ENCODE measurements at regions not wholly inside any gene's neighbourhood (a gene's known extent, or its start where the extent isn't known, plus 50 kb on each side); places are given as distances from the start of the nearest gene placed in this dataset.
"Not testable (repeated sequence)": the region's sequence is repeated elsewhere in the genome, so short reads cannot be mapped to it uniquely, and the experiment has no call there.

DNA sequence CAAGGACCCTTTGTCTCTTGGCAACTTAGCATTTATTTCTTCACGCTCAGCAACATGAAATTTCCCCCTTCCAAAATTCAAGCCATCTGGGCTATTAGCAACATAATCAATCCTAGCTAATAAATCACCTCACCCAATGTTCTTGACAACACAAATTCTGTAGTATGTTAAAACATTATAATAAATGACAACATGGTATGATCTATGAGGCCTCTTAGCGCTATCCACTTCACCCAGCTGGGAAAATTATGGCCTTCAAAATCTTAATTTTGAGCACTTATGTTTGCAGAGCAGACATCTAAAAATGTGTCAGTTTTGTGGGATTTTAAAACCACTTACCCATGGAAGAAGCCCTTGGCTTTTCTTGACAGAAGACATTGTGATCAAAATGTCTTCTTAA, 181.9 kb downstream of the HDGFL1 start:
- DNase-seq = no peak

DNA sequence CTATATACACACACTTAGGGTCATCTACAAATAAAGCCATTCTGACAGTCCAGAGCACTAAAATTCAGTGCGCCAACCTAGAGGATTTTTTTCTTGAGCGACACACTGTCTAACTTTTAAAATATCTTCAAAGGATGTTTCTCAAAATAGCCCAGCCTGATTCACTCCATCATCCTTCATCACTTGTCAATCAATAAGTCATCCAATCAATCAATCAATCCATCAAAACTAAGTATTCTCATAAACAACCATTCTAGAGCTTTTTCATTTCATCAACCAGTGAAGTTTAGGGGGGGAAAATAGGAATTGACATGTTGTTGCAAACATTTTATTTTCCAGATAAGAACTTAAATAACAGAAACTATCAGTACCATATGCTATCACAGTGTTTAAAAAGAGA, 183.2 kb downstream of the HDGFL1 start:
- DNase-seq = no peak

DNA sequence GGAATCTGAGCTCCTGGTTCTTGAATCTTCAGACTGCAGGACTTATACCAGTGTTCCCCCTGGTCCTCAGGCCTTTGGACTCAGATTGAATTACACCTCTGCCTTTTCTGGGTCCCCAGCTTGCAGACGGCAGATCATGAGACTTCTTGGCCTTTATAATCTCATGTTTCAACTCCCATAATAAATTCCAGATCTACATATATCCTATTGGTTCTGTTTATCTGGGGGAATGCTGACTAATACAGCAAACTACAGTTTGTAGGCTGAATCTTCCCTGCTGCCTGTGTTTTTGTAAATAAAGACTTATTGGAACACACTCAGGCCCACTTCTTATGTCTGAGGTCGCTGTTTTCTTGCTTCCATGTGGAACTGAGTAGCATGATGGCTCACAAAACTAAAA, 184.7 kb downstream of the HDGFL1 start:
- DNase-seq = no peak

- DNase-seq = no peak
Observed at GRCh38 chr6:22755605-22756004, 186.2 kb downstream of the HDGFL1 start.

DNA sequence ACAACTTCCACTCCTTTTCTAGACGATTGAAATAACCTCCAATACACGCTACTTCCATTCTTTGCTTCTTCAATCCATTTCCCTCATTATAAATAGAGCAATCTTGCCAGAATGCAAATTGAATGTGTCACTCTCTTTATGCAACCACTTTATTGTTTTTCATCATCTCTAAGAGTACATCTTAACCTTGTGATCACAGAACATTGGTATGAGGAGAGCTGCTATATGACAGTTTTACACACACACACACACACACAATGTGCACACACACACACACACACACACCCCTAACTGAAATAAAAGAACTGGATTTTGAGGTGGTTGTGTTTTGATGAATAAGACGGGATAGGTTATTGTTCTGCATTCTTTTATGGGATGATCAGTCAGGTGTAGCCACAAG, 187.0 kb downstream of the HDGFL1 start:
- DNase-seq = no peak

- DNase-seq = no peak
Observed at GRCh38 chr6:22764496-22764895, 195.1 kb downstream of the HDGFL1 start.

- no peak for DNase-seq
Observed at GRCh38 chr6:22765015-22765414, 195.6 kb downstream of the HDGFL1 start.

- DNase-seq = no peak
Observed at GRCh38 chr6:22766979-22767378, 197.6 kb downstream of the HDGFL1 start.

- DNase-seq = no peak
Observed at GRCh38 chr6:22770054-22770453, 200.7 kb downstream of the HDGFL1 start.

- DNase-seq = no peak
Observed at GRCh38 chr6:22774129-22774528, 204.8 kb downstream of the HDGFL1 start.

DNA sequence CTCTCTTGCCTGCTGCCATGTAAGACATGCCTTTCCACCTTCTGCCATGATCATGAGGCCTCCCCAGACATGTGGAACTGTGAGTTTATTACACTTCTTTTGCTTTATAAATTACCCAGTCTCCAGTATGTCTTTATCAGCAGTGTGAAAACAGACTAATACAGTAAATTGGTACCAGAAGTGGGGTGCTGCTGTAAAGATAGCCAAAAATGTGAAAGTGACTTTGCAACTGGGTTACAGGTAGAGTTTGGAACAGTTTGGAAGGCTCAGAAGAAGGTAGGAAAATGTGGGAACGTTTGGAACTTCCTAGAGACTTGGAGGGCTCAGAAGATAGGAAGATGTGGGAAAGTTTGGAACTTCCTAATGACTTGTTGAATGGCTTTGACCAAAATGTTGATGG, 209.1 kb downstream of the HDGFL1 start:
- not testable (repeated sequence) for DNase-seq

DNA sequence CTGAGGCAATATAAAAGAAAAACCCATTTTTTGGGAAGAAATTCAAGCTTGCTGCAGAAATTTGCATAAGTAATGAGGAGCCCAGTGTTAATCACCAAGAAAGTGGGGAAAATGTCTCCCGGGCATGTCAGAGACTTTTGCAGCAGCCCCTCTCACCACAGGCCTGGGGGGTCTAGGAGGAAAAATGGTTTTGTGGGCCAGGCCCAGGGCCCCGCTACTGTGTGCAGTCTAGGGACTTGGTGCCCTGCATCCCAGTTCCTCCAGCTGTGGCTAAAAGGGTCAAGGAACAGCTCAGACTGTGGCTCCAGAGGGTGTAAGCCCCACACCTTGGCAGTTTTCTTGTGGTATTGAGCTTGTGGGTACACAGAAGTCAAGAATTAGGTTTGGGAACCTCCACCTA, 209.7 kb downstream of the HDGFL1 start:
- DNase-seq = no peak

GRCh38 chr6:22783931-22784330, 214.6 kb downstream of the HDGFL1 start:
- no peak for DNase-seq

- no peak for DNase-seq
Observed at GRCh38 chr6:22784601-22785410, 215.4 kb downstream of the HDGFL1 start.

GRCh38 chr6:22788038-22788437, 218.7 kb downstream of the HDGFL1 start:
- DNase-seq = no peak

DNA sequence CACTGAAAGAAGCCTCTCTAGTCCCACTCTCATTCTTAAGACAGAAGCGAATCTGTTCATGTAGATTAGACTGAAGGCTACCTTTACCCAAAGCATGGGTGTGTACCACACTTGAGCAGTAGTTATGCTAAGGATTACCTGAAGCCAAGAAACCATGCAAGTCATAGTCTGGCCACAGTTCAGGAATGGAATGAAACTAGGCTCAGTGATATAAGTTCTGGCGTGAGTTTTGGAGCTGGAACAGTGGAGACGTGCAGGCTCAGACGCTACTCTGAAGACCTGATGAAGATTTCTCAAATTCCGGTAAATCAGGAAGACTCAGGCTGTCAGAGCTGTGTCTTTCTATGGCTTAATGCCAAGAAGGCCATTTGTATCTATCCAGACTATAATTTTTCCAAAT, 219.9 kb downstream of the HDGFL1 start:
- no peak for DNase-seq

DNA sequence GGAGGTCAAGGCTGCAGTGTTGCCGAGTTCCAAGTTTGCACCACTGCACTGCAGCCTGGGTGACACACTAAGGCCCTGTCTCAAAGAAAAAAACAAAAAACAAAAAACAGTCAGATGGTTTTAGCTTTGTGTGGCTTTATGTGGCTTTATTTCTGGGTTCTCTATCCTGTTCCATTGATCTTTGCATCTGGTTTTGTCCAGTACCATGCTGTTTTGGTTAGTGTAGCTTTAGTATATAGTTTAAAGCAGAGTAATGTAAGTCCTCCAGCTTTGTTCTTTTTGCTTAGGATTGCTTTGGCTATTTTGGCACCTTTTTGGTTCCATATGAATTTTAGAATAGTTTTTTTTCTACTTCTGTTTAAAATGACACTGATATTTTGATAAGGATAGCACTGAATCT, 225.5 kb downstream of the HDGFL1 start:
- no peak for DNase-seq

- no peak for DNase-seq
Observed at GRCh38 chr6:22800451-22800850, 231.1 kb downstream of the HDGFL1 start.

- DNase-seq = no peak
Observed at GRCh38 chr6:22801831-22802230, 232.5 kb downstream of the HDGFL1 start.

- DNase-seq = no peak
Observed at GRCh38 chr6:22804620-22805261, 235.4 kb downstream of the HDGFL1 start.

GRCh38 chr6:22807261-22807660, 237.9 kb downstream of the HDGFL1 start:
- no peak for DNase-seq

GRCh38 chr6:22807818-22808217, 238.5 kb downstream of the HDGFL1 start:
- DNase-seq = no peak

DNA sequence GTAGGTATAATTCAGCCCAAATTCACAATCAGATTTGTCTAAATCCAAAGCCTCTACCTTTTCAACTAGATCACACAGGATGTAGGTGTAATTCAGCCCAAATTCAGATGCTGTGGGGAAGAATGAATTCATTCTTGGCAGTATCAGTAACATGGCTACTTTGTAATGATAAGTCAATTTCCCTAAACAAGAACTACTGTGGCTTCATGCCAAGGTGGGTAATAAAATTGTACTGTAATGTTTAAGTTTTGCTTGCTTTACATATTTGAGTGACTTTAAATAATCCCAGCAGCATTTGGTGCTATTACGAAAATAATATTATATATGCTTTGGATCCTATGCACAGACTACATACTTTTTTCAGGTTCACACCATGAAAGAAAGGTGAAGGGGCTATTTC, 239.1 kb downstream of the HDGFL1 start:
- no peak for DNase-seq

DNA sequence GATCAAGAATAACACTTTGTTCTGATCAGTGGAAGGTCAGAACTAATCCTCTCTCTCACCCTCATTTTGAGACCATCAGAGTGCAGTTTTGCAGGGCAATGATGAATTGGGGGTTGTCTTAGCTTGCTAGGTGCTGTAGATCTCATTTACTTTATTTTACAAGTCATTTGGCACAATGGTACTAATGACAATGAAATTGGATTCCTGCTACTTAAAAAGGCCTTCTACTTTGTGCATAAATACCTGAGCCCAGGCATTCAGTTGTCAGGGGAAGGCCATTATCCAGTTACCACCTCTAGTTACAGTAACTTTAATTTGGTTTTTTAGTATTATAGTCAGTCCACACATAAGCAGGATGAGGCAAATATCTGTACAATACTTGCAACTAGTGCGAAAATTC, 240.0 kb downstream of the HDGFL1 start:
- no peak for DNase-seq

DNA sequence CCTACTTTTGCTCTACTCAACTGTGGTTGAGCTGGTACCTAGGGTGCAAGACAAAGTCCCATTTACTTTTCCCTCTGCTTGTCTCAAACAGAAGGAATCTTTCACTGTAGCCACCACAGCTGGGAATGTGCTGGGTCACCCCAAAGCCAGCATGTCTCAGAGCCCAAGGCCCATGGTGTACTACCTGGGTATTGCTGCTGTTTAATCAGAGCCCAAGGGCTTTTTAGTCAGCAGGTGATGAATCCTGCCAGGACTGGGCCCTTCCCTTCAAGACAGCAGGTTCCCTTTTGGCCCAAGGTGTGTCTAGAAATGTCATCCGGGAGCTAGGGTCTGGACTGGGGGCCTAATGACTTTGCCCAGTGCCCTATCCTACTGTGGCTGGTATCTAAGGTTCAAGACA, 249.8 kb downstream of the HDGFL1 start:
- DNase-seq = no peak

Data from NCI-H1694 treated with DMSO at 0.1 percent for 48 hours (cell line).